ENCODE measurements at regions not wholly inside any gene's neighbourhood (a gene's known extent, or its start where the extent isn't known, plus 50 kb on each side); places are given as distances from the start of the nearest gene placed in this dataset.

GRCh38 chr1:29584362-29584761 is 348.0 kb downstream of the PTPRU start:
- no peak for DNase-seq (ENCODE audit: low spot score)

GRCh38 chr1:29583727-29584126 is 347.4 kb downstream of the PTPRU start:
- DNase-seq (ENCODE audit: low spot score) = no peak

GRCh38 chr1:29581256-29581655 is 344.9 kb downstream of the PTPRU start:
- DNase-seq (ENCODE audit: low spot score) = no peak

- DNase-seq (ENCODE audit: low spot score) = no peak
Observed at GRCh38 chr1:29579821-29580425, 343.6 kb downstream of the PTPRU start.

- peak; percentile 3 for DNase-seq (ENCODE audit: low spot score)
Observed at GRCh38 chr1:29577512-29577911, 341.2 kb downstream of the PTPRU start.

- DNase-seq (ENCODE audit: low spot score) = no peak
Observed at GRCh38 chr1:29576510-29576909, 340.2 kb downstream of the PTPRU start.

- no peak for DNase-seq (ENCODE audit: low spot score)
Observed at GRCh38 chr1:29575826-29576225, 339.5 kb downstream of the PTPRU start.

GRCh38 chr1:29575277-29575676 is 339.0 kb downstream of the PTPRU start:
- DNase-seq (ENCODE audit: low spot score) = no peak

- no peak for DNase-seq (ENCODE audit: low spot score)
Observed at GRCh38 chr1:29574871-29575270, 338.5 kb downstream of the PTPRU start.

GRCh38 chr1:29569971-29570634 is 333.8 kb downstream of the PTPRU start:
- DNase-seq (ENCODE audit: low spot score) = no peak

GRCh38 chr1:29567257-29567656 is 330.9 kb downstream of the PTPRU start:
- no peak for DNase-seq (ENCODE audit: low spot score)

- DNase-seq (ENCODE audit: low spot score) = no peak
Observed at GRCh38 chr1:29565490-29565889, 329.2 kb downstream of the PTPRU start.

- no peak for DNase-seq (ENCODE audit: low spot score)
Observed at GRCh38 chr1:29563571-29563970, 327.2 kb downstream of the PTPRU start.

GRCh38 chr1:29563092-29563491 is 326.8 kb downstream of the PTPRU start:
- DNase-seq (ENCODE audit: low spot score) = no peak

GRCh38 chr1:29559056-29559455 is 322.7 kb downstream of the PTPRU start:
- no peak for DNase-seq (ENCODE audit: low spot score)

GRCh38 chr1:29557701-29558600 is 321.6 kb downstream of the PTPRU start:
- no peak for DNase-seq (ENCODE audit: low spot score)

GRCh38 chr1:29557066-29557465 is 320.7 kb downstream of the PTPRU start:
- no peak for DNase-seq (ENCODE audit: low spot score)

- no peak for DNase-seq (ENCODE audit: low spot score)
Observed at GRCh38 chr1:29556657-29557056, 320.3 kb downstream of the PTPRU start.

GRCh38 chr1:29555043-29555620 is 318.8 kb downstream of the PTPRU start:
- no peak for DNase-seq (ENCODE audit: low spot score)

- DNase-seq (ENCODE audit: low spot score) = no peak
Observed at GRCh38 chr1:29554208-29554778, 318.0 kb downstream of the PTPRU start.

GRCh38 chr1:29551123-29551936 is 315.0 kb downstream of the PTPRU start:
- no peak for DNase-seq (ENCODE audit: low spot score)

Measured in SK-N-DZ (cell line).